H1 (cell line): ENCODE measurements at regions not wholly inside any gene's neighbourhood (a gene's known extent, or its start where the extent isn't known, plus 50 kb on each side); places are given as distances from the start of the nearest gene placed in this dataset.

Experiments
- CTCF ChIA-PET: fragments of 300-600 bp; sonication (Branson Sonifier 250); formaldehyde crosslinking; loops from one replicate; lab custom pipeline; 2021; ENCODE audit not compliant: partially characterized antibody; lab: Charles Lee
- POLR2A ChIA-PET: fragments of 300-600 bp; sonication (Branson Sonifier 250); formaldehyde crosslinking; loops from one replicate; lab custom pipeline; 2021; ENCODE audit warnings: inconsistent platforms; ENCODE audit not compliant: partially characterized antibody; lab: Charles Lee
- DNase-seq, 2 experiments: peaks; one replicate each; pipeline versions ENCODE4 v3.0.0 to v3.0.0-alpha.2; 2010 to 2022; ENCODE audit warnings: low spot score in 2 of 2, low read depth in 1 of 2, mixed read lengths in 1 of 2
- FAIRE-seq: peaks from 2 replicates; lab custom pipeline; 2011; peaks lifted over from hg19 to GRCh38; lab: Jason Lieb, UNC
- H2AFZ ChIP-seq: 2 replicates; pipeline ENCODE4 v1.8.1; 2012; ENCODE audit warnings: low read length, inconsistent platforms
- H2AK5ac ChIP-seq: 2 replicates; pipeline ENCODE4 v1.6.1; 2013; ENCODE audit warnings: low read depth, low read length
- H2BK120ac ChIP-seq: replicated peaks from 2 replicates; pipeline ENCODE3; 2013; ENCODE audit warnings: low read depth, low read length, inconsistent platforms
- H2BK12ac ChIP-seq: 2 replicates; pipeline ENCODE4 v1.6.1; 2013; ENCODE audit warnings: low read depth, low read length
- H2BK15ac ChIP-seq: 2 replicates; pipeline ENCODE4 v1.6.1; 2013; ENCODE audit warnings: low read length
- H2BK20ac ChIP-seq: 2 replicates; pipeline ENCODE4 v1.6.1; 2013; ENCODE audit warnings: low read length
- H2BK5ac ChIP-seq: 2 replicates; pipeline ENCODE4 v1.6.1; 2013; ENCODE audit warnings: low read depth, low read length
- H3K14ac ChIP-seq: 2 replicates; pipeline ENCODE4 v1.6.1; 2013; ENCODE audit warnings: inconsistent platforms; ENCODE audit not compliant: insufficient read length
- H3K18ac ChIP-seq: 2 replicates; pipeline ENCODE4 v1.6.1; 2013; ENCODE audit warnings: low read length; ENCODE audit errors: extremely low read depth
- H3K23ac ChIP-seq: 2 replicates; pipeline ENCODE4 v1.6.1; 2013; ENCODE audit warnings: inconsistent platforms; ENCODE audit not compliant: insufficient read length
- H3K23me2 ChIP-seq: 2 replicates; pipeline ENCODE4 v1.6.1; 2013; ENCODE audit warnings: low read depth, low read length
- H3K27ac ChIP-seq: 2 replicates; pipeline ENCODE4 v1.6.1; 2011; ENCODE audit warnings: low read depth, low read length, inconsistent platforms
- H3K27me3 ChIP-seq, 4 experiments: replicated peaks in 1 of 4; 1 replicate in 1 of 4; 2 replicates in 3 of 4; pipeline versions ENCODE4 v1.6.1 to v1.8.1; 2011 to 2013; ENCODE audit warnings: low read length in 3 of 4, mild to moderate bottlenecking in 3 of 4, inconsistent platforms in 2 of 4, mixed read lengths in 2 of 4, moderate library complexity in 1 of 4; ENCODE audit not compliant: control insufficient read depth in 3 of 4, insufficient read depth in 3 of 4; ENCODE audit errors: extremely low read depth in 1 of 4
- H3K36me3 ChIP-seq, 4 experiments: 2 replicates each; pipeline versions ENCODE4 v1.6.1 to v1.8.1; 2011 to 2013; ENCODE audit warnings: mild to moderate bottlenecking in 4 of 4, low read length in 3 of 4, moderate library complexity in 2 of 4, control low read depth in 1 of 4, inconsistent platforms in 1 of 4; ENCODE audit not compliant: insufficient read depth in 4 of 4, control insufficient read depth in 2 of 4
- H3K4ac ChIP-seq: replicated peaks from 2 replicates; pipeline ENCODE3; 2013; ENCODE audit warnings: low read length, low read depth, mixed read lengths, inconsistent platforms; ENCODE audit not compliant: insufficient read length
- H3K4me1 ChIP-seq, 4 experiments: replicated peaks in 1 of 4; 1 replicate in 1 of 4; 2 replicates in 3 of 4; pipeline versions ENCODE4 v1.6.1 to v1.8.1; 2011 to 2013; ENCODE audit warnings: low read length in 3 of 4, inconsistent platforms in 2 of 4, mixed read lengths in 1 of 4; ENCODE audit not compliant: insufficient read depth in 4 of 4, control insufficient read depth in 3 of 4
- H3K4me2 ChIP-seq, 2 experiments: 2 replicates each; pipeline versions ENCODE4 v1.6.1 to v1.8.1; 2011 to 2013; ENCODE audit warnings: low read depth in 2 of 2, low read length in 2 of 2, control low read depth in 1 of 2, inconsistent platforms in 1 of 2, mild to moderate bottlenecking in 1 of 2; ENCODE audit not compliant: insufficient read depth in 1 of 2
- H3K4me3 ChIP-seq, 4 experiments: fragments of 200-600, 300-600 bp in 1 of 4; sonication (generic), shearing (Covaris generic), sonication (Bioruptor Twin) in 1 of 4; 2 replicates each; pipeline versions ENCODE4 v1.5.1 to v1.8.1; 2011 to 2016; ENCODE audit warnings: low read length in 4 of 4, low read depth in 3 of 4, control low read depth in 2 of 4, inconsistent platforms in 2 of 4, mild to moderate bottlenecking in 2 of 4, mixed read lengths in 1 of 4, moderate library complexity in 1 of 4; ENCODE audit not compliant: insufficient read depth in 2 of 4; ENCODE audit errors: extremely low read depth in 1 of 4
- H3K56ac ChIP-seq: replicated peaks from 2 replicates; pipeline ENCODE3; 2013; ENCODE audit warnings: low read depth, mild to moderate bottlenecking, mixed read lengths, low read length, inconsistent platforms; ENCODE audit not compliant: insufficient read length
- H3K79me1 ChIP-seq: 2 replicates; pipeline ENCODE4 v1.6.1; 2013; ENCODE audit warnings: low read depth, low read length, control low read depth
- H3K79me2 ChIP-seq, 2 experiments: 2 replicates each; pipeline versions ENCODE4 v1.6.1 to v1.8.1; 2012 to 2013; ENCODE audit warnings: low read length in 2 of 2, mild to moderate bottlenecking in 2 of 2, inconsistent platforms in 1 of 2; ENCODE audit not compliant: insufficient read depth in 2 of 2, control insufficient read depth in 1 of 2
- H3K9ac ChIP-seq, 4 experiments: replicated peaks in 1 of 4; 1 replicate in 1 of 4; 2 replicates in 3 of 4; pipeline versions ENCODE4 v1.6.1 to v1.8.1; 2011 to 2013; ENCODE audit warnings: low read depth in 3 of 4, low read length in 3 of 4, control low read depth in 2 of 4, mild to moderate bottlenecking in 2 of 4, moderate library complexity in 2 of 4, inconsistent platforms in 1 of 4; ENCODE audit errors: extremely low read depth in 1 of 4
- H3K9me3 ChIP-seq, 2 experiments: 2 replicates each; pipeline versions ENCODE4 v1.6.1 to v1.8.1; 2012 to 2013; ENCODE audit warnings: mild to moderate bottlenecking in 2 of 2, moderate library complexity in 2 of 2, control low read depth in 1 of 2, inconsistent platforms in 1 of 2, low read depth in 1 of 2, low read length in 1 of 2, mixed read lengths in 1 of 2; ENCODE audit not compliant: insufficient read depth in 2 of 2
- H4K20me1 ChIP-seq, 2 experiments: replicated peaks in 1 of 2; 2 replicates each; pipeline versions ENCODE3 to v1.8.1; 2011 to 2013; ENCODE audit warnings: inconsistent platforms in 2 of 2, low read length in 2 of 2, mild to moderate bottlenecking in 1 of 2; ENCODE audit not compliant: insufficient read depth in 2 of 2, control insufficient read depth in 1 of 2
- H4K5ac ChIP-seq: 2 replicates; pipeline ENCODE4 v1.6.1; 2013; ENCODE audit warnings: low read length, low read depth, mixed read lengths, inconsistent platforms; ENCODE audit not compliant: insufficient read length
- H4K8ac ChIP-seq: 2 replicates; pipeline ENCODE4 v1.8.0; 2013; ENCODE audit warnings: mild to moderate bottlenecking, moderate library complexity, low read length, inconsistent platforms; ENCODE audit not compliant: insufficient read depth; ENCODE audit errors: extremely low read depth
- H4K91ac ChIP-seq: replicated peaks from 2 replicates; pipeline ENCODE3; 2013; ENCODE audit warnings: low read length, mixed read lengths, inconsistent platforms; ENCODE audit not compliant: insufficient read length
- RXRA ChIP-seq: IDR thresholded peaks from 2 replicates; pipeline ENCODE4 v1.6.1; 2011; ENCODE audit warnings: low read depth, mild to moderate bottlenecking, low read length, moderate library complexity; ENCODE audit not compliant: insufficient read depth
- SIN3A ChIP-seq, 2 experiments: IDR thresholded peaks in 1 of 2; conservative IDR thresholded peaks in 1 of 2; 2 replicates each; pipeline ENCODE4 v1.6.1; 2011 to 2012; ENCODE audit warnings: low read length in 2 of 2, improper control_type of control experiment in 1 of 2, low read depth in 1 of 2, mild to moderate bottlenecking in 1 of 2
- TAF7 ChIP-seq: optimal IDR thresholded peaks from 2 replicates; pipeline ENCODE3; 2011; ENCODE audit warnings: low read depth, mild to moderate bottlenecking, inconsistent platforms, low read length, moderate library complexity, borderline replicate concordance
- WGBS, 2 experiments: shearing (Covaris generic) in 1 of 2; methylation state at CpG; one replicate each; pipeline versions ENCODE4 v1.1.6 to v1.1.7; 2013 to 2015; ENCODE audit warnings: low lambda C conversion rate in 2 of 2, mixed read lengths in 2 of 2, inconsistent platforms in 1 of 2, low coverage in 1 of 2, missing lambda C conversion rate in 1 of 2; ENCODE audit not compliant: insufficient replicate concordance in 2 of 2, insufficient coverage in 1 of 2, insufficient read length in 1 of 2; ENCODE audit errors: extremely low coverage in 1 of 2, missing lambda C conversion rate in 1 of 2; 5-methylcytosine and 5-hydroxymethylcytosine counted together
- TF ChIP-seq, protein P1 (sequence below): IDR thresholded peaks from 2 replicates; pipeline ENCODE4 v1.6.1; 2012; ENCODE audit warnings: low read length, inconsistent platforms

DNA sequence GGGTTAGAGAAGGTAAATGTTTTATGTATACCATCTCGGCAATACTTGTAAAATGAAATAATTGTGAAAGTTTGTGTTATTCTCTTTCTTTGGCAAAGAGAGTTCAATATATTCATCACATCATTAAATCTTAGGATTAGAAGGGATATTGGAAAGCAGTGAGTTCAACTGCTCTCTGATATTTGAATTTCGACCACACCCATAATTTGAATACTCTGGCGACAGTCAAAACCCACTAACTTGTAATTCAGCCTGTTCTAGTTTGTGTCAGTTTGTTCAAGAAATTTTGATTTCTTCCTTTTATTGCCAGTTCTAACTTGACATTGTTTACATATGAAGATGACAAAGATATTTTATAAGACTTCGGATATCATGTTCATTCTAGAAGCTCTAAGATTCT lies 1380.5 kb upstream of the CDH8 start:
- DNase-seq (no peak), FAIRE-seq (no peak)
- CTCF ChIA-PET = no interaction called here
- Histone ChIP-seq H3K18ac (no peak overlapping the region), H3K4me1 (no peaks in the 10 kb centered on the region), H4K91ac (no peak overlapping the region), H3K27me3 (no peaks in the 10 kb centered on the region), H2AFZ (no peak overlapping the region), H2AK5ac (no peak overlapping the region), H3K9me3 (no peaks in the 10 kb centered on the region), H4K5ac (no peak overlapping the region), H3K4me2 (no peak overlapping the region), H3K9ac (no peak overlapping the region), H2BK12ac (no peak overlapping the region), H3K27ac (no peak overlapping the region), H2BK20ac (no peak overlapping the region), H3K4me3 (no peak overlapping the region), H3K23ac (no peak overlapping the region), H3K79me1 (no peaks in the 10 kb centered on the region), H2BK15ac (no peak overlapping the region), H3K79me2 (no peaks in the 10 kb centered on the region), H4K8ac (no peak overlapping the region), H3K56ac (no peak overlapping the region), H3K4ac (no peak overlapping the region), H3K14ac (no peak overlapping the region), H3K23me2 (no peaks in the 10 kb centered on the region), H2BK120ac (no peak overlapping the region), H4K20me1 (no peaks in the 10 kb centered on the region), H3K36me3 (no peaks in the 10 kb centered on the region), H2BK5ac (no peak overlapping the region)
- TF ChIP-seq, protein P1, sequence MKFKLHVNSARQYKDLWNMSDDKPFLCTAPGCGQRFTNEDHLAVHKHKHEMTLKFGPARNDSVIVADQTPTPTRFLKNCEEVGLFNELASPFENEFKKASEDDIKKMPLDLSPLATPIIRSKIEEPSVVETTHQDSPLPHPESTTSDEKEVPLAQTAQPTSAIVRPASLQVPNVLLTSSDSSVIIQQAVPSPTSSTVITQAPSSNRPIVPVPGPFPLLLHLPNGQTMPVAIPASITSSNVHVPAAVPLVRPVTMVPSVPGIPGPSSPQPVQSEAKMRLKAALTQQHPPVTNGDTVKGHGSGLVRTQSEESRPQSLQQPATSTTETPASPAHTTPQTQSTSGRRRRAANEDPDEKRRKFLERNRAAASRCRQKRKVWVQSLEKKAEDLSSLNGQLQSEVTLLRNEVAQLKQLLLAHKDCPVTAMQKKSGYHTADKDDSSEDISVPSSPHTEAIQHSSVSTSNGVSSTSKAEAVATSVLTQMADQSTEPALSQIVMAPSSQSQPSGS = no peak
- TF ChIP-seq RXRA (no peak), TAF7 (no peak), SIN3A (conservative IDR thresholded peaks at IDR 0.05 in 1 of 2, IDR thresholded peaks at IDR 0.05 in 1 of 2; ENCODE audit: low read depth in 1 of 2, low read length in 2 of 2) (no peak)
- WGBS, 2 experiments = 93% methylated on average over 4 of the region's 4 CpGs; no CpG with 5 or more reads in 1 of the 2 experiments
- POLR2A ChIA-PET = no interaction called here
